HG03066 (cell line): ENCODE measurements at regions not wholly inside any gene's neighbourhood (a gene's known extent, or its start where the extent isn't known, plus 50 kb on each side); places are given as distances from the start of the nearest gene placed in this dataset.

Experiments used
- ATAC-seq: cut with Tn5 transposase; IDR thresholded peaks from one replicate; pipeline ENCODE4 v1.9.1; 2021; ENCODE audit warnings: low read depth; ENCODE audit not compliant: unreplicated experiment

GRCh38 chr11:26134481-26135355 is 197.2 kb upstream of the ANO3 start:
- no peak for ATAC-seq

GRCh38 chr11:26137651-26138050 is 194.3 kb upstream of the ANO3 start:
- no peak for ATAC-seq

GRCh38 chr11:26142891-26143290 is 189.0 kb upstream of the ANO3 start:
- ATAC-seq = no peak

- no peak for ATAC-seq
Measured at GRCh38 chr11:26143566-26144290, 188.2 kb upstream of the ANO3 start.

- ATAC-seq = no peak
Measured at GRCh38 chr11:26144291-26144690, 187.6 kb upstream of the ANO3 start.

GRCh38 chr11:26144911-26145310 is 187.0 kb upstream of the ANO3 start:
- no peak for ATAC-seq

GRCh38 chr11:26149585-26149984 is 182.3 kb upstream of the ANO3 start:
- no peak for ATAC-seq

- no peak for ATAC-seq
Measured at GRCh38 chr11:26150031-26150430, 181.9 kb upstream of the ANO3 start.

GRCh38 chr11:26158251-26158650 is 173.7 kb upstream of the ANO3 start:
- ATAC-seq = no peak

GRCh38 chr11:26162291-26162690 is 169.6 kb upstream of the ANO3 start:
- ATAC-seq = no peak

- no peak for ATAC-seq
Measured at GRCh38 chr11:26186389-26186788, 145.5 kb upstream of the ANO3 start.

- no peak for ATAC-seq
Measured at GRCh38 chr11:26187639-26188038, 144.3 kb upstream of the ANO3 start.

GRCh38 chr11:26188554-26188953 is 143.4 kb upstream of the ANO3 start:
- ATAC-seq = no peak

GRCh38 chr11:26191193-26191592 is 140.7 kb upstream of the ANO3 start:
- ATAC-seq = no peak

- ATAC-seq = no peak
Measured at GRCh38 chr11:26193694-26194365, 138.1 kb upstream of the ANO3 start.

GRCh38 chr11:26194881-26195280 is 137.0 kb upstream of the ANO3 start:
- ATAC-seq = no peak

- no peak for ATAC-seq
Measured at GRCh38 chr11:26198532-26199096, 133.3 kb upstream of the ANO3 start.

- no peak for ATAC-seq
Measured at GRCh38 chr11:26199331-26200095, 132.4 kb upstream of the ANO3 start.

- no peak for ATAC-seq
Measured at GRCh38 chr11:26201411-26201810, 130.5 kb upstream of the ANO3 start.

- ATAC-seq = no peak
Measured at GRCh38 chr11:26202754-26203153, 129.2 kb upstream of the ANO3 start.
